ENCODE measurements at regions not wholly inside any gene's neighbourhood (a gene's known extent, or its start where the extent isn't known, plus 50 kb on each side); places are given as distances from the start of the nearest gene placed in this dataset.

GRCh38 chrX:120736989-120737388, 107.1 kb upstream of the C1GALT1C1 start:
- H3K27ac ChIP-seq (ENCODE audit: low read depth, low read length): no peak overlapping the region
- CTCF ChIA-PET: no interaction called here
- BruUV-seq (replicated peaks): no TSS peak

More at GRCh38 chrX:120736989-120737388, 107.1 kb upstream of the C1GALT1C1 start:
- no peak for TF ChIP-seq EZH2 (IDR thresholded peaks at IDR 0.05)
- no peak for TF ChIP-seq RAD21 (IDR thresholded peaks at IDR 0.05; ENCODE audit: low read depth)
- no peak for TF ChIP-seq MAX (IDR thresholded peaks at IDR 0.05)
- TF ChIP-seq CBX3 (IDR thresholded peaks at IDR 0.05; ENCODE audit: low read depth): no peak
- 0 out of 2 replicates have a peak, but pooled peaks have one; percentile 41 for TF ChIP-seq FOSL1 (IDR thresholded peaks at IDR 0.05; ENCODE audit: low read depth)
- TF ChIP-seq CEBPB (IDR thresholded peaks at IDR 0.05; ENCODE audit: low read depth): no peak
- no peak for TF ChIP-seq SP1 (IDR thresholded peaks at IDR 0.05; ENCODE audit: low read depth)
- no peak for TF ChIP-seq CTCF (IDR thresholded peaks at IDR 0.05 in 2 of 3, conservative IDR thresholded peaks at IDR 0.05 in 1 of 3; ENCODE audit: borderline replicate concordance in 1 of 3, insufficient read depth in 1 of 3, low read depth in 2 of 3, low read length in 2 of 3)
- TF ChIP-seq ZBTB33 (IDR thresholded peaks at IDR 0.05; ENCODE audit: extremely low read depth, insufficient replicate concordance, low read length): no peak
- no peak for TF ChIP-seq ELF1 (IDR thresholded peaks at IDR 0.05; ENCODE audit: borderline replicate concordance, low read depth)
- no peak for TF ChIP-seq EGR1 (IDR thresholded peaks at IDR 0.05; ENCODE audit: low read depth)
- TF ChIP-seq YY1 (IDR thresholded peaks at IDR 0.05; ENCODE audit: extremely low read depth, insufficient replicate concordance, low read depth, low read length): no peak
- TF ChIP-seq SIN3A (IDR thresholded peaks at IDR 0.05; ENCODE audit: low read depth): no peak
- peak; percentile 20; the same call in 1 of the 2 replicates for TF ChIP-seq JUND (IDR thresholded peaks at IDR 0.05)
- TF ChIP-seq ZFX (IDR thresholded peaks at IDR 0.05): no peak
- no peak for TF ChIP-seq POLR2A (IDR thresholded peaks at IDR 0.05; ENCODE audit: borderline replicate concordance, extremely low read depth, insufficient read depth, insufficient read length)
- H4K20me1 ChIP-seq (ENCODE audit: insufficient read depth): no peaks in the 10 kb centered on the region
- H3K27me3 ChIP-seq (ENCODE audit: insufficient read depth, low read length): no peaks in the 10 kb centered on the region
- no peaks in the 10 kb centered on the region for H3K9me2 ChIP-seq (ENCODE audit: insufficient read depth)
- no peak overlapping the region for H3K9ac ChIP-seq (ENCODE audit: low read length)
- peak; percentile 44; the same call in 1 of the 2 replicates for ATAC-seq
- ChIA-PET RAD21 (ENCODE audit: low non-redundant PET in 1 of 2, low total read pairs in 2 of 2, uncharacterized antibody in 2 of 2, unreplicated experiment in 2 of 2) (no interaction called here), POLR2A (no interaction called here)
- no peaks in the 10 kb centered on the region for H3K36me3 ChIP-seq (ENCODE audit: control insufficient read depth in 1 of 2, insufficient read depth in 2 of 2, low read length in 2 of 2)
- peaks cover 0 to 22% of the 10 kb centered on the region in 2 experiments; a peak in 2 of 4 replicates for H3K4me1 ChIP-seq (ENCODE audit: control insufficient read depth in 1 of 2, insufficient read depth in 2 of 2, low read length in 2 of 2)
- H2AFZ ChIP-seq (ENCODE audit: low read depth, low read length, poor library complexity, severe bottlenecking): no peak overlapping the region
- peak overlapping the region; percentile 39 for H3K4me2 ChIP-seq (ENCODE audit: low read length)
- no peak overlapping the region for H3K4me3 ChIP-seq (replicated peaks in 1 of 2; ENCODE audit: low read depth in 1 of 2, low read length in 2 of 2)
- DNase-seq (ENCODE audit: low read depth, low spot score): no peak
- no peaks in the 10 kb centered on the region for H3K79me2 ChIP-seq (ENCODE audit: insufficient read depth, low read length)
- intact Hi-C loops (cut with micrococcal nuclease): no loop called here
- H3K9me3 ChIP-seq (ENCODE audit: control insufficient read depth in 1 of 2, insufficient read depth in 1 of 2, low read depth in 1 of 2, low read length in 2 of 2): no peaks in the 10 kb centered on the region

Measured in HCT116 (cell line).